OCI-LY7 (cell line): ENCODE measurements at regions not wholly inside any gene's neighbourhood (a gene's known extent, or its start where the extent isn't known, plus 50 kb on each side); places are given as distances from the start of the nearest gene placed in this dataset.
A peak's percentile ranks its signal among the peaks of the same experiment; 100 is the strongest.

Experiments
- BruUV-seq: library from RNA; stranded (reverse); fragments of 400-500 nt; replicated peaks from 2 replicates; lab custom pipeline; 2021; lab: Mats Ljungman, UMichigan
- CTCF ChIA-PET: fragments of 300-600 bp; sonication (Branson Sonifier 250); formaldehyde crosslinking; loops from one replicate; lab custom pipeline; 2022; ENCODE audit warnings: antibody characterized with exemption; ENCODE audit not compliant: unreplicated experiment; lab: Charles Lee
- POLR2A ChIA-PET: fragments of 300-600 bp; sonication (Branson Sonifier 250); formaldehyde crosslinking; loops from one replicate; lab custom pipeline; 2022; ENCODE audit warnings: antibody characterized with exemption; lab: Charles Lee
- DNase-seq: peaks from one replicate; pipeline ENCODE4 v3.0.0-alpha.2; 2015; ENCODE audit warnings: low spot score
- H2AFZ ChIP-seq: fragments of 200-600 bp; sonication (generic), shearing (Covaris generic); 2 replicates; pipeline ENCODE4 v1.6.1; 2014; ENCODE audit warnings: mild to moderate bottlenecking, antibody characterized with exemption, low read length, moderate library complexity
- H3K27ac ChIP-seq: fragments of 200-600 bp; sonication (generic); 2 replicates; pipeline ENCODE4 v1.5.1; 2014; ENCODE audit warnings: mixed run types, low read depth, mild to moderate bottlenecking, moderate library complexity, low read length, inconsistent platforms; ENCODE audit not compliant: poor library complexity, severe bottlenecking
- H3K36me3 ChIP-seq: fragments of 200-600 bp; sonication (generic); 2 replicates; pipeline ENCODE4 v1.6.1; 2014; ENCODE audit warnings: mild to moderate bottlenecking, antibody characterized with exemption, low read length, moderate library complexity, mixed read lengths; ENCODE audit not compliant: insufficient read depth
- H3K4me1 ChIP-seq: fragments of 200-600 bp; sonication (generic); 2 replicates; pipeline ENCODE4 v1.5.1; 2014; ENCODE audit warnings: mild to moderate bottlenecking, low read length; ENCODE audit not compliant: insufficient read depth, poor library complexity, severe bottlenecking
- H3K4me2 ChIP-seq: fragments of 200-600 bp; sonication (generic); 2 replicates; pipeline ENCODE4 v1.6.1; 2014; ENCODE audit warnings: mild to moderate bottlenecking, low read length
- H3K4me3 ChIP-seq: fragments of 200-600 bp; sonication (generic); 2 replicates; pipeline ENCODE4 v1.5.1; 2014; ENCODE audit warnings: mild to moderate bottlenecking, low read depth, low read length; ENCODE audit not compliant: poor library complexity, severe bottlenecking
- H3K79me2 ChIP-seq: fragments of 200-600 bp; sonication (generic); 2 replicates; pipeline ENCODE4 v1.6.1; 2016; ENCODE audit warnings: low read depth, mild to moderate bottlenecking, low read length, moderate library complexity, mixed read lengths; ENCODE audit not compliant: insufficient read depth
- H3K9me2 ChIP-seq: fragments of 200-600 bp; sonication (generic); 2 replicates; pipeline ENCODE4 v1.6.1; 2016; ENCODE audit warnings: mild to moderate bottlenecking, low read length, mixed read lengths; ENCODE audit not compliant: insufficient read depth
- H3K9me3 ChIP-seq: fragments of 200-600 bp; sonication (generic); 2 replicates; pipeline ENCODE4 v1.6.1; 2014; ENCODE audit warnings: mild to moderate bottlenecking, mixed run types, low read length, mixed read lengths
- H4K20me1 ChIP-seq: fragments of 200-600 bp; sonication (generic); 2 replicates; pipeline ENCODE4 v1.6.1; 2014; ENCODE audit warnings: mild to moderate bottlenecking, antibody characterized with exemption, low read length, moderate library complexity, mixed read lengths; ENCODE audit not compliant: insufficient read depth
- EZH2phosphoT487 ChIP-seq: fragments of 200-600 bp; sonication (generic); IDR thresholded peaks from 2 replicates; pipeline ENCODE4 v1.6.1; 2018; ENCODE audit warnings: low read depth, borderline replicate concordance, mild to moderate bottlenecking, mixed run types, antibody characterized with exemption, low read length, moderate library complexity, mixed read lengths
- intact Hi-C: fragments of 100-400 bp; cut with micrococcal nuclease; formaldehyde crosslinking; loops from one replicate; pipeline ENCODE4 v1.10.0; 2022; ENCODE audit not compliant: unreplicated experiment
- TF ChIP-seq, protein P1 (sequence below): fragments of 200-600 bp; sonication (generic); conservative IDR thresholded peaks from 2 replicates; pipeline ENCODE4 v1.5.1; 2014; ENCODE audit warnings: mild to moderate bottlenecking, antibody characterized with exemption, low read length, moderate library complexity, mixed read lengths

- ChIA-PET POLR2A (interaction anchor here (0.6 kb wide), 1 partner anchor 10 kb away, joined by 3 read pairs; no protein-coding TSS in a partner anchor), CTCF (no interaction called here)
- no peak overlapping the region for H3K4me2 ChIP-seq
- no peaks in the 10 kb centered on the region for H4K20me1 ChIP-seq
- no peak for TF ChIP-seq EZH2phosphoT487
- TF ChIP-seq, protein P1, sequence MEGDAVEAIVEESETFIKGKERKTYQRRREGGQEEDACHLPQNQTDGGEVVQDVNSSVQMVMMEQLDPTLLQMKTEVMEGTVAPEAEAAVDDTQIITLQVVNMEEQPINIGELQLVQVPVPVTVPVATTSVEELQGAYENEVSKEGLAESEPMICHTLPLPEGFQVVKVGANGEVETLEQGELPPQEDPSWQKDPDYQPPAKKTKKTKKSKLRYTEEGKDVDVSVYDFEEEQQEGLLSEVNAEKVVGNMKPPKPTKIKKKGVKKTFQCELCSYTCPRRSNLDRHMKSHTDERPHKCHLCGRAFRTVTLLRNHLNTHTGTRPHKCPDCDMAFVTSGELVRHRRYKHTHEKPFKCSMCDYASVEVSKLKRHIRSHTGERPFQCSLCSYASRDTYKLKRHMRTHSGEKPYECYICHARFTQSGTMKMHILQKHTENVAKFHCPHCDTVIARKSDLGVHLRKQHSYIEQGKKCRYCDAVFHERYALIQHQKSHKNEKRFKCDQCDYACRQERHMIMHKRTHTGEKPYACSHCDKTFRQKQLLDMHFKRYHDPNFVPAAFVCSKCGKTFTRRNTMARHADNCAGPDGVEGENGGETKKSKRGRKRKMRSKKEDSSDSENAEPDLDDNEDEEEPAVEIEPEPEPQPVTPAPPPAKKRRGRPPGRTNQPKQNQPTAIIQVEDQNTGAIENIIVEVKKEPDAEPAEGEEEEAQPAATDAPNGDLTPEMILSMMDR = 0 out of 2 replicates have a peak, but pooled peaks have one; percentile 12
- BruUV-seq = no TSS peak
- no peak overlapping the region for H2AFZ ChIP-seq
- H3K4me3 ChIP-seq = no peak overlapping the region
- H3K4me1 ChIP-seq = no peaks in the 10 kb centered on the region
- H3K79me2 ChIP-seq = no peaks in the 10 kb centered on the region
- intact Hi-C loops = no loop called here
- H3K9me2 ChIP-seq = no peaks in the 10 kb centered on the region
- no peaks in the 10 kb centered on the region for H3K36me3 ChIP-seq
- no peak for DNase-seq
- H3K9me3 ChIP-seq = no peaks in the 10 kb centered on the region
- no peak overlapping the region for H3K27ac ChIP-seq
Measured at GRCh38 chr5:58335518-58335917, 124.4 kb downstream of the PLK2 start.

DNA sequence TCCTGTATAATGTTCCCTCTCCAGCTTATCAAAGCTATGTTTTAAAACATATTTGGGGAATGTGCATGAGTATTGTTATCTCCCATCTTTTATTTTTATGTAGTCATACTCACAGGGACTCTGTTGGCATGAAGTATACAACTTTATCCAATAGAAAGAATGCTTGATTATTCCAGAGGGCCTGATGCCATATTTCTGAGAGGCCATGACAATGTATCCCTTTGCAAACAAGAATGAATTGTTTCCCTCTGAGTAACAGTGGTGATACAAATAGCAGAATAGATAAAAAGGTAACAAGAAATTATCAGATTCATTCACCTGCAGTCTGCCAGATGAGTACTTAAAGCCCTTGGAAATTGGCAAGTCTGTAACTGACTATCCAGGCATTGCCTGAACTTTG is 125.9 kb downstream of the PLK2 start:
- H3K9me3 ChIP-seq = no peaks in the 10 kb centered on the region
- no peaks in the 10 kb centered on the region for H3K79me2 ChIP-seq
- no peak overlapping the region for H2AFZ ChIP-seq
- no TSS peak for BruUV-seq
- no peaks in the 10 kb centered on the region for H3K36me3 ChIP-seq
- DNase-seq = no peak
- no peak overlapping the region for H3K27ac ChIP-seq
- CTCF ChIA-PET = no interaction called here
- H3K4me2 ChIP-seq = no peak overlapping the region
- H3K4me3 ChIP-seq = no peak overlapping the region
- intact Hi-C loops = no loop called here
- TF ChIP-seq, protein P1 = no peak
- TF ChIP-seq EZH2phosphoT487 = no peak
- POLR2A ChIA-PET = no interaction called here
- H4K20me1 ChIP-seq = no peaks in the 10 kb centered on the region
- H3K4me1 ChIP-seq = no peaks in the 10 kb centered on the region
- H3K9me2 ChIP-seq = no peaks in the 10 kb centered on the region

DNA sequence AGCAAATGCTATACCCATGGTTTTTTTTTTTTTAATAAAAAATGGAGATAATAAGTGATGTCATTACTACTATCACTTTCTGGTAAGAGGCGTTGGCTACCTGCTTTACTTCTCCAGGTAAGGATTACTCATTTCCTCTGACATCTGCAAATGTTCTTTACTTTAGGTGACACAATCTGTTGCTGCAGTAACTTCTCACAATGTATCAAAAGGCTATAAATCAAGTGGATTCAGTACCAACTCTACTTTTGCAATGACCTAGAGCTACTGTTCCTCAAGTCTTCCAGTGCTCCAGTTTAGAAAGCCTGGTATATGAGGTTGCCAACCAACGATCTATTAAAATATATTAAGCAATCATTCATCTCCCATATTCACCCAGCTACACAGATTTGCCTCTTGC is 129.1 kb downstream of the PLK2 start:
- Histone ChIP-seq H3K79me2 (no peaks in the 10 kb centered on the region), H3K4me1 (no peaks in the 10 kb centered on the region), H3K9me2 (no peaks in the 10 kb centered on the region), H3K27ac (no peak overlapping the region), H2AFZ (no peak overlapping the region), H3K36me3 (no peaks in the 10 kb centered on the region), H3K4me3 (no peak overlapping the region), H3K9me3 (no peaks in the 10 kb centered on the region), H3K4me2 (no peak overlapping the region), H4K20me1 (no peaks in the 10 kb centered on the region)
- POLR2A ChIA-PET = no interaction called here
- BruUV-seq = no TSS peak
- no peak for TF ChIP-seq EZH2phosphoT487
- intact Hi-C loops = no loop called here
- CTCF ChIA-PET = no interaction called here
- no peak for DNase-seq
